ENCODE measurements at regions not wholly inside any gene's neighbourhood (a gene's known extent, or its start where the extent isn't known, plus 50 kb on each side); places are given as distances from the start of the nearest gene placed in this dataset.

GRCh38 chr2:64769392-64770044 lies 115.8 kb upstream of the SERTAD2 start:
- DNase-seq (ENCODE audit: low spot score), result no peak

- no peak for DNase-seq (ENCODE audit: low spot score)
These were observed 116.5 kb upstream of the SERTAD2 start for GRCh38 chr2:64770137-64770780.

GRCh38 chr2:64770781-64771334 lies 117.1 kb upstream of the SERTAD2 start:
- peak; percentile 87 for DNase-seq (ENCODE audit: low spot score)

- no peak for DNase-seq (ENCODE audit: low spot score)
These were observed 118.0 kb upstream of the SERTAD2 start for GRCh38 chr2:64771737-64772136.

GRCh38 chr2:64773461-64774118 lies 119.9 kb upstream of the SERTAD2 start:
- DNase-seq (ENCODE audit: low spot score), result no peak

- no peak for DNase-seq (ENCODE audit: low spot score)
These were observed 124.1 kb upstream of the SERTAD2 start for GRCh38 chr2:64777841-64778240.

- DNase-seq (ENCODE audit: low spot score), result peak; percentile 66
These were observed 125.5 kb upstream of the SERTAD2 start for GRCh38 chr2:64779117-64779690.

- DNase-seq (ENCODE audit: low spot score), result no peak
These were observed 126.3 kb upstream of the SERTAD2 start for GRCh38 chr2:64780041-64780440.

GRCh38 chr2:64781711-64782390 lies 128.1 kb upstream of the SERTAD2 start:
- peak; percentile 60 for DNase-seq (ENCODE audit: low spot score)

GRCh38 chr2:64784168-64785061 lies 130.7 kb upstream of the SERTAD2 start:
- DNase-seq (ENCODE audit: low spot score), result no peak

- DNase-seq (ENCODE audit: low spot score), result no peak
These were observed 131.5 kb upstream of the SERTAD2 start for GRCh38 chr2:64785245-64785644.

- no peak for DNase-seq (ENCODE audit: low spot score)
These were observed 132.8 kb upstream of the SERTAD2 start for GRCh38 chr2:64786343-64787018.

GRCh38 chr2:64787019-64787365 lies 133.3 kb upstream of the SERTAD2 start:
- DNase-seq (ENCODE audit: low spot score), result no peak

GRCh38 chr2:64787698-64788097 lies 134.0 kb upstream of the SERTAD2 start:
- DNase-seq (ENCODE audit: low spot score), result no peak

- no peak for DNase-seq (ENCODE audit: low spot score)
These were observed 136.0 kb upstream of the SERTAD2 start for GRCh38 chr2:64789466-64790320.

- no peak for DNase-seq (ENCODE audit: low spot score)
These were observed 138.6 kb upstream of the SERTAD2 start for GRCh38 chr2:64792300-64792699.

GRCh38 chr2:64792995-64793639 lies 139.4 kb upstream of the SERTAD2 start:
- DNase-seq (ENCODE audit: low spot score), result no peak

- no peak for DNase-seq (ENCODE audit: low spot score)
These were observed 140.0 kb upstream of the SERTAD2 start for GRCh38 chr2:64793701-64794100.

- no peak for DNase-seq (ENCODE audit: low spot score)
These were observed 140.8 kb upstream of the SERTAD2 start for GRCh38 chr2:64794426-64794995.
